ENCODE measurements at regions not wholly inside any gene's neighbourhood (a gene's known extent, or its start where the extent isn't known, plus 50 kb on each side); places are given as distances from the start of the nearest gene placed in this dataset.
A peak's percentile ranks its signal among the peaks of the same experiment; 100 is the strongest.

DNA sequence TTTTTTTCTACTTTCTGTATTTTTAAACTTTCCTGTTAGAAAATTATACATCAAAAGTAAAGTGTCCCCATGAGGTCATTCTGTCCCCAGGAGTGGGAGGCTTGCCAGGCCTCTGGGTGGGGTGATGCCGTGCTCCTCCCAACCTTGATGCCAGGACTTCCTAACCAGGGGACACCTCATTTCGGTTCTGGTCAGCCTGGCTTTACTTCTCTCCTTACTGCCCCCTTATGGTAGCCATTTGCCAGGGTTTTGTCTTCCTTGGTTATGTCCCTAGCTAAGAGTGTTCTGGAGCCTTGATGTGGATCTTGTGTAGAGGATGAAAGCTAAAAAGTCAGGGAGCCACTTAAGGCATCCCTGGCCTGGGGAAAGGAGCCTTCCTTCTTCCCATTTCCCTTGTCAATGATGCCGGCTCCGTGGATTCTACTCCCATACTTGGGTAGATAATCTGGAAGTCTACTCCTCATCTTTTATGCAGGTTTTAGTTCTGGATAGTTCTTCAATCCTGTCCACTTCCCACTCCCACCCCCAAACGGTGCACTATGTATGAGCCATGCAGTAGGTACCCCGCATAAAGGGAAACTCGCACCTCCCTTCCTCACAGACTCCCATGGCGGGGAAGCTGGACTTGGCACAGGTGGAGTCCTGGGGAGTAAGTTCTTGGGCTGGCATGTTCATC is 164.1 kb upstream of the SALL4 start:
- Histone ChIP-seq H3K9me3 (no peaks in the 10 kb centered on the region), H3K27ac (no peak overlapping the region), H3K36me3 (no peaks in the 10 kb centered on the region), H3K4me1 (ENCODE audit: control insufficient read depth in 1 of 2, low read depth in 2 of 2) (no peaks in the 10 kb centered on the region), H3K4me3 (no peak overlapping the region), H3K27me3 (replicated peaks; ENCODE audit: insufficient read depth) (no peaks in the 10 kb centered on the region)
- TF ChIP-seq CTCF (IDR thresholded peaks at IDR 0.05) = peak; percentile 41
- DNase-seq (ENCODE audit: low spot score) (no peak), ATAC-seq (ENCODE audit: insufficient number of reproducible peaks, low FRiP score, low read depth) (no peak)

DNA sequence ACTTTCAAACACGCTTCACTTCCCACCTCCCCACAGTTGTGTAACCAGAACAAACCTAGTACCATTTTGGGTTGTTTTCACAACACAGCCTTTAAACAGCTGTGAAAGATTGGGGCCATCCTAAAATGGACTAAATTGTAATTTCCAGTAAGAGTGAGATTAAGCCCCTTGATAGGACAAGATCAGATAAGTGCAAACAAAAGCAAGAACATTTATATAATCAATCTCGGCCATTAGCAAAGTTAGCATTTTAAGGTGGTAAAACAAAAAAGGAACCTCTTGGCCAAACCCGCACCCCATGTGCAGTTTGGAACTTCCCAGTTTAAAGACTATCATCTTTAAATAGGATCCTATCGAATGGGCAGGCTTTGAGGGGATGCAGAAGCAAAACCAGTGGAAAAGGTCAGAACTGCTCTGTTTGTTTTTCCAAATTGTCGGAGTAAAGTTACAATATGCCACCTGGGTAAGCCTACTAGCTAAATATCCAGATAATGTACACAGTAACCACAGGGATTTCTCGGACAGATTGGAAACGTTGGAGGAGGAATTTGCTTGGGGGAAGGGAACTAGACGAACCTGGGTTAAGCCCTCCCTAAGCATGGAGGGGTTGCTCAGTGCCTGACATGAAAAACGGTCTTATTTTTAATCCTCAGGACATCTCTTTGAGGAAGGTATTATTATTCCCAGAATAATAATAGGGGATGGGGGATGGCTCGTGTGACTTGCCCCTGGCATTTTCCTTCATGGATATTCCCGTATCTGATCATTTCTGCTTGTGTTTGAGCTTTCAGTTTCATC is 159.8 kb upstream of the SALL4 start:
- no peak for DNase-seq (ENCODE audit: low spot score)

GRCh38 chr20:51960047-51960675 is 157.8 kb upstream of the SALL4 start:
- Histone ChIP-seq H3K27ac (no peak overlapping the region), H3K27me3 (replicated peaks; ENCODE audit: insufficient read depth) (no peaks in the 10 kb centered on the region), H3K4me3 (no peak overlapping the region), H3K36me3 (no peaks in the 10 kb centered on the region), H3K4me1 (ENCODE audit: control insufficient read depth in 1 of 2, low read depth in 2 of 2) (no peaks in the 10 kb centered on the region), H3K9me3 (no peaks in the 10 kb centered on the region)
- TF ChIP-seq CTCF (IDR thresholded peaks at IDR 0.05) = no peak
- DNase-seq (ENCODE audit: low spot score) (no peak), ATAC-seq (ENCODE audit: insufficient number of reproducible peaks, low FRiP score, low read depth) (no peak)

More for the DNA sequence above, 159.8 kb upstream of the SALL4 start:
- TF ChIP-seq CTCF (IDR thresholded peaks at IDR 0.05) = no peak
- H3K36me3 ChIP-seq = no peaks in the 10 kb centered on the region
- no peak overlapping the region for H3K27ac ChIP-seq
- no peaks in the 10 kb centered on the region for H3K9me3 ChIP-seq
- no peak overlapping the region for H3K4me3 ChIP-seq
- no peaks in the 10 kb centered on the region for H3K4me1 ChIP-seq (ENCODE audit: control insufficient read depth in 1 of 2, low read depth in 2 of 2)
- no peaks in the 10 kb centered on the region for H3K27me3 ChIP-seq (replicated peaks; ENCODE audit: insufficient read depth)
- ATAC-seq (ENCODE audit: insufficient number of reproducible peaks, low FRiP score, low read depth) = no peak

- TF ChIP-seq CTCF (IDR thresholded peaks at IDR 0.05) = no peak
- Histone ChIP-seq H3K9me3 (no peaks in the 10 kb centered on the region), H3K4me3 (no peak overlapping the region), H3K4me1 (ENCODE audit: control insufficient read depth in 1 of 2, low read depth in 2 of 2) (no peaks in the 10 kb centered on the region), H3K36me3 (no peaks in the 10 kb centered on the region), H3K27me3 (replicated peaks; ENCODE audit: insufficient read depth) (no peaks in the 10 kb centered on the region), H3K27ac (no peak overlapping the region)
- no peak for ATAC-seq (ENCODE audit: insufficient number of reproducible peaks, low FRiP score, low read depth)
- DNase-seq (ENCODE audit: low spot score) = no peak
These were observed 156.8 kb upstream of the SALL4 start for GRCh38 chr20:51959066-51959542.

Measured in thoracic aorta (tissue), 2 donors.